Liver (tissue), 8 donors: ENCODE measurements at regions not wholly inside any gene's neighbourhood (a gene's known extent, or its start where the extent isn't known, plus 50 kb on each side); places are given as distances from the start of the nearest gene placed in this dataset.

ENCODE experiments used
- DNase-seq: peaks from one replicate; pipeline ENCODE4 v3.0.0-alpha.2; 2017; ENCODE audit warnings: low spot score
- H3K27ac ChIP-seq, 2 donors: one replicate each; pipeline ENCODE4 v1.7.0; 2013; ENCODE audit warnings: inconsistent platforms in 2 of 2, low read length in 2 of 2, control low read depth in 1 of 2, low read depth in 1 of 2, mild to moderate bottlenecking in 1 of 2
- H3K27me3 ChIP-seq, 4 donors: one replicate each; pipeline versions ENCODE4 v1.6.1 to v1.7.0; 2013; ENCODE audit warnings: low read length in 3 of 4, inconsistent platforms in 1 of 4, mild to moderate bottlenecking in 1 of 4, moderate library complexity in 1 of 4; ENCODE audit not compliant: control insufficient read depth in 4 of 4, insufficient read depth in 4 of 4
- H3K36me3 ChIP-seq, 4 donors: one replicate each; pipeline versions ENCODE4 v1.6.1 to v1.7.0; 2013; ENCODE audit warnings: low read length in 3 of 4, mild to moderate bottlenecking in 3 of 4, low read depth in 1 of 4, moderate library complexity in 1 of 4; ENCODE audit not compliant: control insufficient read depth in 4 of 4, insufficient read depth in 3 of 4
- H3K4me1 ChIP-seq, 4 donors: one replicate each; pipeline versions ENCODE4 v1.6.1 to v1.7.0; 2013; ENCODE audit warnings: low read length in 3 of 4, mild to moderate bottlenecking in 3 of 4, moderate library complexity in 1 of 4; ENCODE audit not compliant: control insufficient read depth in 4 of 4, insufficient read depth in 4 of 4
- H3K4me3 ChIP-seq, 3 donors: one replicate each; pipeline versions ENCODE4 v1.6.1 to v1.7.0; 2013; ENCODE audit warnings: low read length in 3 of 3, control low read depth in 1 of 3, low read depth in 1 of 3, mild to moderate bottlenecking in 1 of 3
- H3K9ac ChIP-seq, 2 donors: one replicate each; pipeline ENCODE4 v1.7.0; 2013; ENCODE audit warnings: low read length in 2 of 2, mild to moderate bottlenecking in 2 of 2, moderate library complexity in 2 of 2, control low read depth in 1 of 2, low read depth in 1 of 2
- H3K9me3 ChIP-seq, 4 donors: one replicate each; pipeline versions ENCODE4 v1.6.1 to v1.7.0; 2013; ENCODE audit warnings: low read length in 3 of 4; ENCODE audit not compliant: control insufficient read depth in 4 of 4
- EGR1 ChIP-seq, 2 donors: IDR thresholded peaks; 2 replicates each; pipeline ENCODE4 v1.6.1; 2016 to 2018; ENCODE audit warnings: antibody characterized with exemption in 2 of 2, low read depth in 2 of 2
- FOXA1 ChIP-seq: IDR thresholded peaks from 2 replicates; pipeline ENCODE4 v1.6.1; 2016; ENCODE audit warnings: antibody characterized with exemption
- FOXA2 ChIP-seq: IDR thresholded peaks from 2 replicates; pipeline ENCODE4 v1.6.1; 2016; ENCODE audit warnings: antibody characterized with exemption
- GABPA ChIP-seq, 2 donors: IDR thresholded peaks in 1 of 2; conservative IDR thresholded peaks in 1 of 2; 2 replicates each; pipeline ENCODE4 v1.6.1; 2016; ENCODE audit warnings: antibody characterized with exemption in 2 of 2, mild to moderate bottlenecking in 1 of 2, moderate library complexity in 1 of 2
- HNF4A ChIP-seq, 2 donors: conservative IDR thresholded peaks; 2 replicates each; pipeline ENCODE4 v1.6.1; 2016; ENCODE audit warnings: antibody characterized with exemption in 2 of 2, mild to moderate bottlenecking in 2 of 2
- HNF4G ChIP-seq: IDR thresholded peaks from 2 replicates; pipeline ENCODE4 v1.6.1; 2016; ENCODE audit warnings: antibody characterized with exemption
- JUND ChIP-seq, 2 donors: IDR thresholded peaks; 2 replicates each; pipeline ENCODE4 v1.6.1; 2016; ENCODE audit warnings: antibody characterized with exemption in 2 of 2
- MAX ChIP-seq: IDR thresholded peaks from 2 replicates; pipeline ENCODE4 v1.6.1; 2016; ENCODE audit warnings: antibody characterized with exemption
- NR2F2 ChIP-seq: IDR thresholded peaks from 2 replicates; pipeline ENCODE4 v1.6.1; 2016; ENCODE audit warnings: antibody characterized with exemption
- RAD21 ChIP-seq, 2 donors: IDR thresholded peaks; 2 replicates each; pipeline ENCODE4 v1.6.1; 2016; ENCODE audit warnings: antibody characterized with exemption in 2 of 2, mild to moderate bottlenecking in 2 of 2
- RXRA ChIP-seq, 2 donors: IDR thresholded peaks; 2 replicates each; pipeline ENCODE4 v1.6.1; 2017 to 2018; ENCODE audit warnings: antibody characterized with exemption in 2 of 2, mild to moderate bottlenecking in 1 of 2
- SP1 ChIP-seq: IDR thresholded peaks from 2 replicates; pipeline ENCODE4 v1.6.1; 2018; ENCODE audit warnings: antibody characterized with exemption, mild to moderate bottlenecking
- TAF1 ChIP-seq: conservative IDR thresholded peaks from 2 replicates; pipeline ENCODE4 v1.6.1; 2016; ENCODE audit warnings: antibody characterized with exemption, mild to moderate bottlenecking
- YY1 ChIP-seq: IDR thresholded peaks from 2 replicates; pipeline ENCODE4 v1.6.1; 2016; ENCODE audit warnings: antibody characterized with exemption, mild to moderate bottlenecking
- WGBS: extraction: QIAGEN DNeasy Blood & Tissue Kit; methylation state at CpG from one replicate; pipeline ENCODE4 v1.1.7; 2013; 5-methylcytosine and 5-hydroxymethylcytosine counted together
- TF ChIP-seq, protein P1 (sequence below): IDR thresholded peaks from 2 replicates; pipeline ENCODE4 v1.6.1; 2016; ENCODE audit warnings: antibody characterized with exemption, mild to moderate bottlenecking
- TF ChIP-seq, protein P2 (sequence below): fragments of 150-350 bp; IDR thresholded peaks from 2 replicates; pipeline ENCODE4 v1.5.1; 2017; ENCODE audit warnings: improper control_type of control experiment, low read depth, low read length; ENCODE audit not compliant: missing input control
- TF ChIP-seq, protein P3 (sequence below): IDR thresholded peaks from 2 replicates; pipeline ENCODE4 v1.6.1; 2016; ENCODE audit warnings: antibody characterized with exemption
- TF ChIP-seq, protein P4 (sequence below): IDR thresholded peaks from 2 replicates; pipeline ENCODE4 v1.6.1; 2016; ENCODE audit warnings: antibody characterized with exemption
- donor health status: healthy.
- donor health status: healthy.
- donor health status: healthy.
- donor health status: healthy.
- donor health status: healthy.

GRCh38 chr1:234721476-234722269, 111.7 kb upstream of the IRF2BP2 start:
- DNase-seq: no peak
- H3K9ac ChIP-seq: peak overlapping the region; percentile 41 to 92
- 13% methylated on average over 12 of the region's 12 CpGs for whole genome bisulfite sequencing

GRCh38 chr1:234720709-234721441, 110.9 kb upstream of the IRF2BP2 start:
- Histone ChIP-seq H3K4me3 (no peak overlapping the region), H3K36me3 (no peaks in the 10 kb centered on the region), H3K27ac (peak overlapping the region; percentile 92 to 98), H3K9ac (peak overlapping the region in 1 of 2 donors; percentile 92), H3K4me1 (peaks cover 32 to 90% (median 68%) of the 10 kb centered on the region in 4 donors), H3K9me3 (no peaks in the 10 kb centered on the region), H3K27me3 (no peaks in the 10 kb centered on the region)
- 88% methylated on average over 15 of the region's 15 CpGs for WGBS
- DNase-seq: no peak
- no peak for TF ChIP-seq RAD21 (IDR thresholded peaks at IDR 0.05)
- TF ChIP-seq, protein P1, sequence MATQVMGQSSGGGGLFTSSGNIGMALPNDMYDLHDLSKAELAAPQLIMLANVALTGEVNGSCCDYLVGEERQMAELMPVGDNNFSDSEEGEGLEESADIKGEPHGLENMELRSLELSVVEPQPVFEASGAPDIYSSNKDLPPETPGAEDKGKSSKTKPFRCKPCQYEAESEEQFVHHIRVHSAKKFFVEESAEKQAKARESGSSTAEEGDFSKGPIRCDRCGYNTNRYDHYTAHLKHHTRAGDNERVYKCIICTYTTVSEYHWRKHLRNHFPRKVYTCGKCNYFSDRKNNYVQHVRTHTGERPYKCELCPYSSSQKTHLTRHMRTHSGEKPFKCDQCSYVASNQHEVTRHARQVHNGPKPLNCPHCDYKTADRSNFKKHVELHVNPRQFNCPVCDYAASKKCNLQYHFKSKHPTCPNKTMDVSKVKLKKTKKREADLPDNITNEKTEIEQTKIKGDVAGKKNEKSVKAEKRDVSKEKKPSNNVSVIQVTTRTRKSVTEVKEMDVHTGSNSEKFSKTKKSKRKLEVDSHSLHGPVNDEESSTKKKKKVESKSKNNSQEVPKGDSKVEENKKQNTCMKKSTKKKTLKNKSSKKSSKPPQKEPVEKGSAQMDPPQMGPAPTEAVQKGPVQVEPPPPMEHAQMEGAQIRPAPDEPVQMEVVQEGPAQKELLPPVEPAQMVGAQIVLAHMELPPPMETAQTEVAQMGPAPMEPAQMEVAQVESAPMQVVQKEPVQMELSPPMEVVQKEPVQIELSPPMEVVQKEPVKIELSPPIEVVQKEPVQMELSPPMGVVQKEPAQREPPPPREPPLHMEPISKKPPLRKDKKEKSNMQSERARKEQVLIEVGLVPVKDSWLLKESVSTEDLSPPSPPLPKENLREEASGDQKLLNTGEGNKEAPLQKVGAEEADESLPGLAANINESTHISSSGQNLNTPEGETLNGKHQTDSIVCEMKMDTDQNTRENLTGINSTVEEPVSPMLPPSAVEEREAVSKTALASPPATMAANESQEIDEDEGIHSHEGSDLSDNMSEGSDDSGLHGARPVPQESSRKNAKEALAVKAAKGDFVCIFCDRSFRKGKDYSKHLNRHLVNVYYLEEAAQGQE: no peak
- no peak for TF ChIP-seq GABPA (IDR thresholded peaks at IDR 0.05 in 1 of 2, conservative IDR thresholded peaks at IDR 0.05 in 1 of 2)
- no peak for TF ChIP-seq RXRA (IDR thresholded peaks at IDR 0.05)
- no peak for TF ChIP-seq YY1
- TF ChIP-seq, protein P2, sequence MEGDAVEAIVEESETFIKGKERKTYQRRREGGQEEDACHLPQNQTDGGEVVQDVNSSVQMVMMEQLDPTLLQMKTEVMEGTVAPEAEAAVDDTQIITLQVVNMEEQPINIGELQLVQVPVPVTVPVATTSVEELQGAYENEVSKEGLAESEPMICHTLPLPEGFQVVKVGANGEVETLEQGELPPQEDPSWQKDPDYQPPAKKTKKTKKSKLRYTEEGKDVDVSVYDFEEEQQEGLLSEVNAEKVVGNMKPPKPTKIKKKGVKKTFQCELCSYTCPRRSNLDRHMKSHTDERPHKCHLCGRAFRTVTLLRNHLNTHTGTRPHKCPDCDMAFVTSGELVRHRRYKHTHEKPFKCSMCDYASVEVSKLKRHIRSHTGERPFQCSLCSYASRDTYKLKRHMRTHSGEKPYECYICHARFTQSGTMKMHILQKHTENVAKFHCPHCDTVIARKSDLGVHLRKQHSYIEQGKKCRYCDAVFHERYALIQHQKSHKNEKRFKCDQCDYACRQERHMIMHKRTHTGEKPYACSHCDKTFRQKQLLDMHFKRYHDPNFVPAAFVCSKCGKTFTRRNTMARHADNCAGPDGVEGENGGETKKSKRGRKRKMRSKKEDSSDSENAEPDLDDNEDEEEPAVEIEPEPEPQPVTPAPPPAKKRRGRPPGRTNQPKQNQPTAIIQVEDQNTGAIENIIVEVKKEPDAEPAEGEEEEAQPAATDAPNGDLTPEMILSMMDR: no peak

More at GRCh38 chr1:234721476-234722269, 111.7 kb upstream of the IRF2BP2 start:
- peak overlapping the region in 1 of 3 donors; percentile 22 for H3K4me3 ChIP-seq
- peaks cover 32 to 91% (median 65%) of the 10 kb centered on the region in 4 donors for H3K4me1 ChIP-seq
- no peaks in the 10 kb centered on the region for H3K9me3 ChIP-seq
- H3K27me3 ChIP-seq: no peaks in the 10 kb centered on the region
- TF ChIP-seq SP1 (peak; percentile 95), FOXA1 (no peak), FOXA2 (no peak), NR2F2 (no peak), HNF4A (conservative IDR thresholded peaks at IDR 0.05) (peak; percentile 45 to 67), MAX (peak; percentile 60), TAF1 (peak; percentile 68), EGR1 (IDR thresholded peaks at IDR 0.05; ENCODE audit: low read depth in 2 of 2) (peak; percentile 84 to 86), GABPA (IDR thresholded peaks at IDR 0.05 in 1 of 2, conservative IDR thresholded peaks at IDR 0.05 in 1 of 2) (no peak), JUND (IDR thresholded peaks at IDR 0.05) (peak in 1 of 2 donors; percentile 64), RAD21 (IDR thresholded peaks at IDR 0.05) (peak; percentile 55 to 71), RXRA (IDR thresholded peaks at IDR 0.05) (peak; percentile 86 to 92), HNF4G (peak; percentile 35), YY1 (peak; percentile 84)
- TF ChIP-seq, protein P3, sequence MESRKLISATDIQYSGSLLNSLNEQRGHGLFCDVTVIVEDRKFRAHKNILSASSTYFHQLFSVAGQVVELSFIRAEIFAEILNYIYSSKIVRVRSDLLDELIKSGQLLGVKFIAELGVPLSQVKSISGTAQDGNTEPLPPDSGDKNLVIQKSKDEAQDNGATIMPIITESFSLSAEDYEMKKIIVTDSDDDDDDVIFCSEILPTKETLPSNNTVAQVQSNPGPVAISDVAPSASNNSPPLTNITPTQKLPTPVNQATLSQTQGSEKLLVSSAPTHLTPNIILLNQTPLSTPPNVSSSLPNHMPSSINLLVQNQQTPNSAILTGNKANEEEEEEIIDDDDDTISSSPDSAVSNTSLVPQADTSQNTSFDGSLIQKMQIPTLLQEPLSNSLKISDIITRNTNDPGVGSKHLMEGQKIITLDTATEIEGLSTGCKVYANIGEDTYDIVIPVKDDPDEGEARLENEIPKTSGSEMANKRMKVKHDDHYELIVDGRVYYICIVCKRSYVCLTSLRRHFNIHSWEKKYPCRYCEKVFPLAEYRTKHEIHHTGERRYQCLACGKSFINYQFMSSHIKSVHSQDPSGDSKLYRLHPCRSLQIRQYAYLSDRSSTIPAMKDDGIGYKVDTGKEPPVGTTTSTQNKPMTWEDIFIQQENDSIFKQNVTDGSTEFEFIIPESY: peak; percentile 61
- TF ChIP-seq, protein P4, sequence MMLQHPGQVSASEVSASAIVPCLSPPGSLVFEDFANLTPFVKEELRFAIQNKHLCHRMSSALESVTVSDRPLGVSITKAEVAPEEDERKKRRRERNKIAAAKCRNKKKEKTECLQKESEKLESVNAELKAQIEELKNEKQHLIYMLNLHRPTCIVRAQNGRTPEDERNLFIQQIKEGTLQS: peak; percentile 56
- TF ChIP-seq, protein P1: peak; percentile 77
- H3K27ac ChIP-seq: peak overlapping the region; percentile 92 to 98
- H3K36me3 ChIP-seq: no peaks in the 10 kb centered on the region
